ENCODE measurements at regions not wholly inside any gene's neighbourhood (a gene's known extent, or its start where the extent isn't known, plus 50 kb on each side); places are given as distances from the start of the nearest gene placed in this dataset.
"Not testable (repeated sequence)": the region's sequence is repeated elsewhere in the genome, so short reads cannot be mapped to it uniquely, and the experiment has no call there.

DNA sequence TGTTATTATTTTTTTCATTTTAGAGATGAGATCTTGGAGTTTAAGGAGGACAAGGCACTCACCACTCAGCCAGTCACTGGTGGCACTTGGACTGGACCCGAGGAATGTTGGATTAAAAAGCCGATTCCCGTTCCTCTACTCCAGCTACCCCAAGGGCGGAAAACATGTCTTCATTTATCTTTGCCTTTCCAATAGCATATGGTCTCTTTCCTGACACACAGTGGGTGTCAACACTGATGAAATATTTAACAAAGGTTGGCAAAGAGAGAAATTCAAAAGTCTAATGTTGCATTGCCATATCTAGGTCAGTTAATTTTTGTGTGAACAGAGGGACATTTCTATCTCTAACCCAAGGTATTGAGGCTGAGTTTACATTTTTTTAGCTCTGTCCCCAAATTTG is 459.7 kb downstream of the RBFOX1 start:
- H3K4me3 ChIP-seq (replicated peaks; ENCODE audit: low read depth, low read length): no peak overlapping the region
- TF ChIP-seq, protein P1, sequence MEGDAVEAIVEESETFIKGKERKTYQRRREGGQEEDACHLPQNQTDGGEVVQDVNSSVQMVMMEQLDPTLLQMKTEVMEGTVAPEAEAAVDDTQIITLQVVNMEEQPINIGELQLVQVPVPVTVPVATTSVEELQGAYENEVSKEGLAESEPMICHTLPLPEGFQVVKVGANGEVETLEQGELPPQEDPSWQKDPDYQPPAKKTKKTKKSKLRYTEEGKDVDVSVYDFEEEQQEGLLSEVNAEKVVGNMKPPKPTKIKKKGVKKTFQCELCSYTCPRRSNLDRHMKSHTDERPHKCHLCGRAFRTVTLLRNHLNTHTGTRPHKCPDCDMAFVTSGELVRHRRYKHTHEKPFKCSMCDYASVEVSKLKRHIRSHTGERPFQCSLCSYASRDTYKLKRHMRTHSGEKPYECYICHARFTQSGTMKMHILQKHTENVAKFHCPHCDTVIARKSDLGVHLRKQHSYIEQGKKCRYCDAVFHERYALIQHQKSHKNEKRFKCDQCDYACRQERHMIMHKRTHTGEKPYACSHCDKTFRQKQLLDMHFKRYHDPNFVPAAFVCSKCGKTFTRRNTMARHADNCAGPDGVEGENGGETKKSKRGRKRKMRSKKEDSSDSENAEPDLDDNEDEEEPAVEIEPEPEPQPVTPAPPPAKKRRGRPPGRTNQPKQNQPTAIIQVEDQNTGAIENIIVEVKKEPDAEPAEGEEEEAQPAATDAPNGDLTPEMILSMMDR (IDR thresholded peaks at IDR 0.05; ENCODE audit: low read length, missing control alignments): no peak

DNA sequence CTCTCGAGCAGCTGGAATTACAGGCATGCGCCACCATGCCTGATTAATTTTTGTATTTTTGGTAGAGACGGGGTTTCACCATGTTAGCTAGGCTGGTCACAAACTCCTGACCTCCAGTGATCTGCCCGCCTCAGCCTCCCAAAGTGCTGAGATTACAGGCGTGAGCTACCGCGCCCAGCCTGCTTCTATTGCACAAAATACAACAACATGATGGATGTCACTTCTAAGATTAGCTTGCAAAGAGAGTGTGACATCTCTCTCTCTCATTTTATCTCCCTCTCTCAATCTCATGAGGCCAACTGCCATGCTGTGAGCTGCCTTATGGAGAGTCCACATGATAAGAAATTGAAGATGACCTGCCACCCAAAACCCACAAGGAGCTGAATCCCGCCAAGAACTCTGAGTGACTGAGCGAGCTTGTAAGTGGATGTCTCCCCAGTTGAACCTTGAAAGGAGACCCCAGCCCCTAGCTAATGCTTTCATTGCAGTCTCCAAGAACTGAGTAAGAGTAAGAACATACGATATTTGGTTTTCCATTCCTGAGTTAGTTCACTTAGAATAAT is 458.5 kb downstream of the RBFOX1 start:
- H3K4me3 ChIP-seq (replicated peaks; ENCODE audit: low read depth, low read length): no peak overlapping the region
- DNase-seq (ENCODE audit: low read depth): no peak
- TF ChIP-seq, protein P1 (IDR thresholded peaks at IDR 0.05; ENCODE audit: low read length, missing control alignments): no peak

More for the DNA sequence above, 459.7 kb downstream of the RBFOX1 start:
- no peak for DNase-seq (ENCODE audit: low read depth)

DNA sequence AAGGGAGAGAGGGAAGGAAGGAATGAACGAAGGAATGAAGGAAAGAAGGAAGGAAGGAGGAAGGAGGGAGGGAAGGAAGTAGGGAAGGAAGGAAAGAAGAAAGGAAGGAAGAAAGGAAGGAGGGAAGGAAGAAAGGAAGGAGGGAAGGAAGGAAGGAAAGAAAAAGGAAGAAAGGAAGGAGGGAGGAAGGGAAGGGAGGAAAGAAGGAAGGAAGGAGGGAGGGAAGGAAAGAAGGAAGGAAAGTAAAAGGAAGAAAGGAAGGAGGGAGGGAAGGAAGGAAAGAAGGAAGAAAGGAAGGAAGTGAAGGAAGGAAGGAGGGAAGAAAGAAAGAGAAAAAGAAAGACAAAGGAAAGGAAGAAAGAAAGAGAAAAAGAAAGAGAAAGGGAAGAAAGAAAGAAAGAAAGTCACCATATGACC is 442.4 kb downstream of the RBFOX1 start:
- H3K4me3 ChIP-seq (replicated peaks; ENCODE audit: low read depth, low read length): no peak overlapping the region
- no peak for DNase-seq (ENCODE audit: low read depth)
- TF ChIP-seq, protein P1 (IDR thresholded peaks at IDR 0.05; ENCODE audit: low read length, missing control alignments): no peak

DNA sequence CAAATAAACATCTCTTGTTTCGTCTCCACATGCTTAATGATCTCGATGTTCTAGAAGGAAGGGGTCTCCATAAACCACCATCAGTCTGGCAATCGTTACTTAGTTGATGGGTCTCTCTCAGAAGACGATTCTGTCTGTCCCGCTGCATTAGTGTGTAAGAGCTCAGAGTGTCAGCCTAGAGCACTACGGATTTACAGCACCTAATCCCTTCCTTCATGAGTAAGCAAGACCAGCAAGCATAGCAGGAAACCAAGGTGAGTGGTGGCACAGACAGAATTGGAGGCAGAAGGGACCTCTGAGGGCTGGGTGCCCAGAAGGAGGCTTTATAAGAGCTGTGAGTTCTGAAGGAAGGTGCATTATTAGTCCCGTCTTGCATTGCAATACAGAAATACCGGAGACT is 440.1 kb downstream of the RBFOX1 start:
- no peak overlapping the region for H3K4me3 ChIP-seq (replicated peaks; ENCODE audit: low read depth, low read length)
- TF ChIP-seq, protein P1 (IDR thresholded peaks at IDR 0.05; ENCODE audit: low read length, missing control alignments): no peak
- DNase-seq (ENCODE audit: low read depth): no peak

DNA sequence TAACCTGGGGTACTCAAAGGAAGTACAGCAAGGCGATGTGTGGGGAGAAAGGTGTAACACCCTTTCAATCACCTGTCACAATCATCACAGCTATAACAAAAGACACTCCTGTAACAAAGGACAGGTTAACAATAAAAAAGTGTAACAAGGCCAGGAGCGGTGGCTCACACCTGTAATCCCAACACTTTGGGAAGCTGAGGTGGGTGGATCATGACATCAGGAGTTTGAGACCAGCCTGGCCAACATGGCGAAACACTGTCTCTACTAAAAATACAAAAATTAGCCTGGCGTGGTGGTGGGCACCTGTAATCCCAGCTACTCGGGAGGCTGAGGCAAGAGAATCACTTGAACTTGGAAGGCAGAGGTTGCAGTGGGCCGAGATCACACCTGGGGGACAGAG is 436.4 kb downstream of the RBFOX1 start:
- H3K4me3 ChIP-seq (replicated peaks; ENCODE audit: low read depth, low read length); DNase-seq (ENCODE audit: low read depth): not testable (repeated sequence)

DNA sequence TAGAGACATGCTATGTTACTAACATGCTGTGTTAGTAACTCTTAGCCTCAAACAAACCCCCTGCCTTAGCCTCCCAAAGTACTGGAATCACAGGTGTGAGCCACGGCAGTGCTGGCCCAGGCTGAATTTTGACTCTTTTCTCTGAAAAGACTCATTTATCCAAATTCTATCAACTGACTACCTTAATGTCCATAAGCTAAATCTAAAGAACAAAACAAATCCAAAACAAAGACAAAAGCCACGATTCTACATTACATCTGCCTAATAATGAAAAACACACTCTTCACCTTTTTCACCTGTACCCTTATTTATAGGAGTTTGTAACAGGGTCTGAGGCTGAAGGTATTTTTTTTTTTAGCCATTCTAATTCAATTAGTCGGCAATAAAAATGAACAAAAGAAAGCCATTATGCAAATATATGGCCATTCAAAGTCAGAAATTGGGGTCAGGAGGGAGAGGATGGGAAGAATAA is 432.5 kb downstream of the RBFOX1 start:
- TF ChIP-seq, protein P1 (IDR thresholded peaks at IDR 0.05; ENCODE audit: low read length, missing control alignments): no peak
- H3K4me3 ChIP-seq (replicated peaks; ENCODE audit: low read depth, low read length): no peak overlapping the region
- DNase-seq (ENCODE audit: low read depth): no peak

DNA sequence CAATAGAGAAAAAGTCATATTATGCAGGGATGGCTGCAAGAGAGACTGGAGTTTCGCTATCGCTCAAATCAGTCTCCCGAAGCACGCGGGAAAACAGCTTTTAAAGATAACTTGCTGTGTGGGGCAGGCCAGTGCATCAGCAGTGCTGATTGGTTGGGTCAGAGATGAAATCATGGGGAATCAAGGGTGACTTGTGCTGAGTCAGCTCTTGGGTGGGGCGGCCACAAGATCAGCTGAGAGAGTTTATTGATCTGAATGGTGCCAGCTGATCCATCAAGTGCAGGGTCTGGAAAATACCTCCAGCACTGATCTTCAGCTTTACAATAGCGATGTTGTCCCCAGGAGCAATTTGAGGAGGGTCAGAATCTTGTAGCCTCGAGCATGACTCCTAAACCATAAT is 430.5 kb downstream of the RBFOX1 start:
- DNase-seq (ENCODE audit: low read depth): no peak
- TF ChIP-seq, protein P1 (IDR thresholded peaks at IDR 0.05; ENCODE audit: low read length, missing control alignments): no peak
- no peak overlapping the region for H3K4me3 ChIP-seq (replicated peaks; ENCODE audit: low read depth, low read length)

Measured in fibroblast of pulmonary artery (primary cell).